ENCODE measurements at regions not wholly inside any gene's neighbourhood (a gene's known extent, or its start where the extent isn't known, plus 50 kb on each side); places are given as distances from the start of the nearest gene placed in this dataset.

GRCh38 chr4:119725688-119726330, 97.2 kb upstream of the PDE5A start:
- TF ChIP-seq ZNF350 (tag by site-specific recombination; IDR thresholded peaks at IDR 0.05) (no peak), ZNF239 (tag by site-specific recombination; IDR thresholded peaks at IDR 0.05) (no peak), ZNF600 (tag by site-specific recombination; IDR thresholded peaks at IDR 0.05) (no peak), ZNF692 (tag by site-specific recombination; IDR thresholded peaks at IDR 0.05) (no peak), TCF7L2 (IDR thresholded peaks at IDR 0.05; ENCODE audit: borderline replicate concordance, low read depth, low read length) (no peak), PRDM10 (tag by site-specific recombination; IDR thresholded peaks at IDR 0.05) (no peak), ZNF837 (tag by site-specific recombination; IDR thresholded peaks at IDR 0.05) (no peak)
- H3K27ac ChIP-seq (ENCODE audit: extremely low read depth, low read depth, low read length): no peak overlapping the region
- no peak overlapping the region for H3K4me3 ChIP-seq (ENCODE audit: low read depth, low read length)
- no peaks in the 10 kb centered on the region for H3K36me3 ChIP-seq (ENCODE audit: control insufficient read depth in 2 of 2, insufficient read depth in 1 of 2, low read length in 2 of 2)
- ChIA-PET POLR2A (interaction anchor here (1.2 kb wide), 1 partner anchor 66 kb away, joined by 3 read pairs; no protein-coding TSS in a partner anchor), CTCF (no interaction called here)
- peaks cover 9% of the 10 kb centered on the region for H3K4me1 ChIP-seq (ENCODE audit: control insufficient read depth, insufficient read depth, low read length)
- H3K9me3 ChIP-seq (ENCODE audit: control insufficient read depth, insufficient read depth, low read depth, low read length): no peaks in the 10 kb centered on the region

- Histone ChIP-seq H3K4me1 (ENCODE audit: control insufficient read depth, insufficient read depth, low read length) (peaks cover 6% of the 10 kb centered on the region), H3K27ac (ENCODE audit: extremely low read depth, low read depth, low read length) (no peak overlapping the region), H3K36me3 (ENCODE audit: control insufficient read depth in 2 of 2, insufficient read depth in 1 of 2, low read length in 2 of 2) (no peaks in the 10 kb centered on the region), H3K4me3 (ENCODE audit: low read depth, low read length) (no peak overlapping the region), H3K9me3 (ENCODE audit: control insufficient read depth, insufficient read depth, low read depth, low read length) (no peaks in the 10 kb centered on the region)
- CTCF ChIA-PET: interaction anchor here (0.7 kb wide), 1 partner anchor 33 kb away, joined by 3 read pairs; no protein-coding TSS in a partner anchor
- POLR2A ChIA-PET: interaction anchor here (1.2 kb wide), 1 partner anchor 65 kb away, joined by 3 read pairs; no protein-coding TSS in a partner anchor
- TF ChIP-seq ZNF560 (tag by site-specific recombination; IDR thresholded peaks at IDR 0.05; ENCODE audit: borderline replicate concordance) (no peak), PRDM6 (tag by site-specific recombination; IDR thresholded peaks at IDR 0.05) (no peak), ZNF16 (tag by site-specific recombination; IDR thresholded peaks at IDR 0.05; ENCODE audit: low read depth) (no peak), ZNF239 (tag by site-specific recombination; IDR thresholded peaks at IDR 0.05) (no peak), SCRT2 (tag by site-specific recombination; IDR thresholded peaks at IDR 0.05) (peak; percentile 38; the same call in 1 of the 2 replicates), ELK4 (IDR thresholded peaks at IDR 0.05; ENCODE audit: borderline replicate concordance, low read depth, low read length) (no peak), EGR2 (tag by site-specific recombination; IDR thresholded peaks at IDR 0.05; ENCODE audit: low read depth) (no peak)
These were observed 96.4 kb upstream of the PDE5A start for GRCh38 chr4:119725011-119725410.

Measured in HEK293 (cell line).